Mammary epithelial cell (primary cell): ENCODE measurements at regions not wholly inside any gene's neighbourhood (a gene's known extent, or its start where the extent isn't known, plus 50 kb on each side); places are given as distances from the start of the nearest gene placed in this dataset.

ENCODE experiments used
- EZH2 ChIP-seq: IDR thresholded peaks from 2 replicates; pipeline ENCODE4 v1.6.1; 2012; ENCODE audit warnings: low read length, inconsistent platforms, borderline replicate concordance
- TF ChIP-seq, protein P1 (sequence below), 2 donors: IDR thresholded peaks in 1 of 2; conservative IDR thresholded peaks in 1 of 2; 2 replicates each; pipeline ENCODE4 v1.5.1; 2011 to 2012; ENCODE audit warnings: inconsistent platforms in 2 of 2, low read length in 2 of 2, mild to moderate bottlenecking in 2 of 2, control low read depth in 1 of 2, low read depth in 1 of 2; ENCODE audit not compliant: insufficient read depth in 1 of 2; ENCODE audit errors: extremely low read depth in 1 of 2

DNA sequence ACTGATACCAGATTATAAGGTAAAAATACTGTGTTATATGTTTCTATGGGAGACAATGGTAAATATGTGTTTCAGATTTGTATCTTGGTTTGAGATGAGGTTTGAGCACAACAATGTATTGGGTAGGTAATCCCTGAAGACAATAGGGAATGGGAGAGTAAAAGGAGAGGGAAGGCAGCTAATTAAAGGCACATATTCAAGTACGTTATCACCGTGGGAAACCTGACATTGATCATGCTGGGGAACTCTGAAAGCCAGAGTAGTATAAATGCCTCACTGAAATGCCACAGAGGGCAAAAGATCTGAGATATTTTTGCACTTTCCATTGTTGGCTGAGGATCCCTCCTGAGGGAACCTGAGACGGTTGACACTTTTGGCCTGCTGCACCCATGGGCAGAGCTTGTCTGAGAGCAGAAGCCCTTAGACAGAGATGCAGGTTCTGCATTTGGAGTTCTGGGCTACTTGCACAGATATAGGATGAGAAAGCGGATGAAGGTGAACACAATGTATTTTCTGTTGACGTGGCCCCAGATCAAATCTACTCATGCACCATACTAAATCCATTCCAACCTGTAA, 506.7 kb downstream of the PCDH18 start:
- TF ChIP-seq, protein P1, sequence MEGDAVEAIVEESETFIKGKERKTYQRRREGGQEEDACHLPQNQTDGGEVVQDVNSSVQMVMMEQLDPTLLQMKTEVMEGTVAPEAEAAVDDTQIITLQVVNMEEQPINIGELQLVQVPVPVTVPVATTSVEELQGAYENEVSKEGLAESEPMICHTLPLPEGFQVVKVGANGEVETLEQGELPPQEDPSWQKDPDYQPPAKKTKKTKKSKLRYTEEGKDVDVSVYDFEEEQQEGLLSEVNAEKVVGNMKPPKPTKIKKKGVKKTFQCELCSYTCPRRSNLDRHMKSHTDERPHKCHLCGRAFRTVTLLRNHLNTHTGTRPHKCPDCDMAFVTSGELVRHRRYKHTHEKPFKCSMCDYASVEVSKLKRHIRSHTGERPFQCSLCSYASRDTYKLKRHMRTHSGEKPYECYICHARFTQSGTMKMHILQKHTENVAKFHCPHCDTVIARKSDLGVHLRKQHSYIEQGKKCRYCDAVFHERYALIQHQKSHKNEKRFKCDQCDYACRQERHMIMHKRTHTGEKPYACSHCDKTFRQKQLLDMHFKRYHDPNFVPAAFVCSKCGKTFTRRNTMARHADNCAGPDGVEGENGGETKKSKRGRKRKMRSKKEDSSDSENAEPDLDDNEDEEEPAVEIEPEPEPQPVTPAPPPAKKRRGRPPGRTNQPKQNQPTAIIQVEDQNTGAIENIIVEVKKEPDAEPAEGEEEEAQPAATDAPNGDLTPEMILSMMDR (conservative IDR thresholded peaks at IDR 0.05 in 1 of 2, IDR thresholded peaks at IDR 0.05 in 1 of 2; ENCODE audit: extremely low read depth in 1 of 2, insufficient read depth in 1 of 2, low read depth in 1 of 2, low read length in 2 of 2), result no peak
- TF ChIP-seq EZH2, result no peak
